Gastroesophageal sphincter (tissue), 4 donors: ENCODE measurements at regions not wholly inside any gene's neighbourhood (a gene's known extent, or its start where the extent isn't known, plus 50 kb on each side); places are given as distances from the start of the nearest gene placed in this dataset.

Source experiments
- ATAC-seq: fragments of 150-250 bp; one replicate; pipeline ENCODE4 v1.9.1; 2016; ENCODE audit warnings: mild to moderate bottlenecking, moderate library complexity
- H3K27ac ChIP-seq, 4 donors: fragments of 200-600 bp; sonication (generic) in 3 of 4; 1 replicate in 3 of 4; 2 replicates in 1 of 4; pipeline ENCODE4 v1.5.1; 2016 to 2019
- H3K27me3 ChIP-seq: fragments of 200-600 bp; sonication (generic); one replicate; pipeline ENCODE4 v1.5.1; 2019
- H3K36me3 ChIP-seq, 2 donors: fragments of 200-600 bp; sonication (generic); one replicate each; pipeline ENCODE4 v1.5.1; 2019; ENCODE audit warnings: control low read depth in 1 of 2
- H3K4me1 ChIP-seq, 3 donors: fragments of 200-600 bp; sonication (generic); 1 replicate in 2 of 3; 2 replicates in 1 of 3; pipeline ENCODE4 v1.5.1; 2016 to 2019; ENCODE audit warnings: control low read depth in 2 of 3
- H3K4me3 ChIP-seq, 2 donors: fragments of 200-600 bp; sonication (generic); one replicate each; pipeline ENCODE4 v1.5.1; 2019; ENCODE audit warnings: mild to moderate bottlenecking in 1 of 2, moderate library complexity in 1 of 2
- H3K9me3 ChIP-seq, 3 donors: fragments of 200-600 bp; sonication (generic); one replicate each; pipeline ENCODE4 v1.5.1; 2017 to 2019; ENCODE audit warnings: control low read depth in 2 of 3
- EP300 ChIP-seq: sonication (generic); formaldehyde crosslinking; IDR thresholded peaks from one replicate; pipeline ENCODE4 v1.6.1; 2017; ENCODE audit warnings: antibody characterized with exemption, mild to moderate bottlenecking
- POLR2A ChIP-seq, 2 donors: fragments of 450-650 bp; IDR thresholded peaks; one replicate each; pipeline ENCODE4 v1.6.1; 2017; ENCODE audit warnings: antibody characterized with exemption in 2 of 2, mild to moderate bottlenecking in 2 of 2, moderate library complexity in 1 of 2
- POLR2AphosphoS5 ChIP-seq: sonication (generic); formaldehyde crosslinking; IDR thresholded peaks from one replicate; pipeline ENCODE4 v1.6.1; 2017; ENCODE audit warnings: antibody characterized with exemption
- WGBS, 2 donors: methylation state at CpG; one replicate each; pipeline ENCODE4 v1.1.5; 2018; ENCODE audit warnings: low coverage in 1 of 2; 5-methylcytosine and 5-hydroxymethylcytosine counted together
- TF ChIP-seq, protein P1 (sequence below), 4 experiments: fragments of 200-600 bp in 2 of 4; fragments of 450-650 bp in 2 of 4; sonication (generic) in 1 of 4; IDR thresholded peaks; one replicate each; pipeline ENCODE4 v1.5.1; 2017 to 2019; ENCODE audit warnings: antibody characterized with exemption in 4 of 4, mild to moderate bottlenecking in 2 of 4, moderate library complexity in 2 of 4

GRCh38 chr1:195085196-195085595 is 1523.0 kb downstream of the KCNT2 start:
- H3K9me3 ChIP-seq: no peaks in the 10 kb centered on the region
- 83 to 89% methylated on average over 1 to 3 of the region's 3 CpGs for WGBS, 2 donors
- H3K4me3 ChIP-seq: no peak overlapping the region
- TF ChIP-seq, protein P1, sequence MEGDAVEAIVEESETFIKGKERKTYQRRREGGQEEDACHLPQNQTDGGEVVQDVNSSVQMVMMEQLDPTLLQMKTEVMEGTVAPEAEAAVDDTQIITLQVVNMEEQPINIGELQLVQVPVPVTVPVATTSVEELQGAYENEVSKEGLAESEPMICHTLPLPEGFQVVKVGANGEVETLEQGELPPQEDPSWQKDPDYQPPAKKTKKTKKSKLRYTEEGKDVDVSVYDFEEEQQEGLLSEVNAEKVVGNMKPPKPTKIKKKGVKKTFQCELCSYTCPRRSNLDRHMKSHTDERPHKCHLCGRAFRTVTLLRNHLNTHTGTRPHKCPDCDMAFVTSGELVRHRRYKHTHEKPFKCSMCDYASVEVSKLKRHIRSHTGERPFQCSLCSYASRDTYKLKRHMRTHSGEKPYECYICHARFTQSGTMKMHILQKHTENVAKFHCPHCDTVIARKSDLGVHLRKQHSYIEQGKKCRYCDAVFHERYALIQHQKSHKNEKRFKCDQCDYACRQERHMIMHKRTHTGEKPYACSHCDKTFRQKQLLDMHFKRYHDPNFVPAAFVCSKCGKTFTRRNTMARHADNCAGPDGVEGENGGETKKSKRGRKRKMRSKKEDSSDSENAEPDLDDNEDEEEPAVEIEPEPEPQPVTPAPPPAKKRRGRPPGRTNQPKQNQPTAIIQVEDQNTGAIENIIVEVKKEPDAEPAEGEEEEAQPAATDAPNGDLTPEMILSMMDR (IDR thresholded peaks at IDR 0.05): no peak
- no peak for TF ChIP-seq EP300
- no peak for TF ChIP-seq POLR2AphosphoS5
- no peak for TF ChIP-seq POLR2A (IDR thresholded peaks at IDR 0.05)
- H3K36me3 ChIP-seq: no peaks in the 10 kb centered on the region
- no peak overlapping the region for H3K27ac ChIP-seq
- H3K27me3 ChIP-seq: no peaks in the 10 kb centered on the region
- ATAC-seq: no peak
- H3K4me1 ChIP-seq: no peaks in the 10 kb centered on the region

DNA sequence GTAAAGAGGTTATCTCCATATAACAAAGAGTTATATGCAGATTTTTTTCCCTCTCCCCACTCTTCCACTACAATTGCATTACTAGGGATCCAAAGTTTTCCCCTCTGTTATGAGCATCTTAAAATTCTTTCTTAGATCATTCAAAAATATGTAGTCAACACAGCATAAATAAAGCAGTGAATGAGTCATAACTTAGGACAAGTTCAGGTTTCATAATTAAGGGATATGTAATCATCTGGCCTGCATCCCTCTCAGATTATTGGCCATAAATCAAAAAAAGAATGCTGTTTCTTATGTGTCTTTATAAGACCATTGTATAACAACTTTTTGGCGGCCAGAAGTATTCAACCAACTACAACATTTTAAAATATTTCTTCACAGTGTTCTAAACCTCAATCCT is 1526.1 kb downstream of the KCNT2 start:
- TF ChIP-seq POLR2AphosphoS5 (no peak), EP300 (no peak), POLR2A (IDR thresholded peaks at IDR 0.05) (no peak)
- TF ChIP-seq, protein P1 (IDR thresholded peaks at IDR 0.05): no peak
- Histone ChIP-seq H3K27me3 (no peaks in the 10 kb centered on the region), H3K36me3 (no peaks in the 10 kb centered on the region), H3K4me1 (no peaks in the 10 kb centered on the region), H3K9me3 (no peaks in the 10 kb centered on the region), H3K4me3 (no peak overlapping the region), H3K27ac (no peak overlapping the region)
- WGBS, 2 donors: 9 to 53% methylated on average over 1 of the region's 1 CpG
- no peak for ATAC-seq

- no peak overlapping the region for H3K4me3 ChIP-seq
- no peak for ATAC-seq
- no peaks in the 10 kb centered on the region for H3K9me3 ChIP-seq
- no peak overlapping the region for H3K27ac ChIP-seq
- 41 to 62% methylated on average over 1 of the region's 1 CpG for WGBS, 2 donors
- no peaks in the 10 kb centered on the region for H3K36me3 ChIP-seq
- no peaks in the 10 kb centered on the region for H3K27me3 ChIP-seq
- no peak for TF ChIP-seq EP300
- no peaks in the 10 kb centered on the region for H3K4me1 ChIP-seq
Measured at GRCh38 chr1:195076682-195077081, 1531.6 kb downstream of the KCNT2 start.

- H3K9me3 ChIP-seq: no peaks in the 10 kb centered on the region
- no peak overlapping the region for H3K4me3 ChIP-seq
- no peaks in the 10 kb centered on the region for H3K27me3 ChIP-seq
- no peak for ATAC-seq
- no peak for TF ChIP-seq POLR2AphosphoS5
- TF ChIP-seq, protein P1 (IDR thresholded peaks at IDR 0.05): no peak
- no peak for TF ChIP-seq EP300
- TF ChIP-seq POLR2A (IDR thresholded peaks at IDR 0.05): no peak
- WGBS, 2 donors: 75 to 78% methylated on average over 2 of the region's 2 CpGs
- H3K27ac ChIP-seq: no peak overlapping the region
- H3K36me3 ChIP-seq: no peaks in the 10 kb centered on the region
- H3K4me1 ChIP-seq: no peaks in the 10 kb centered on the region
Measured at GRCh38 chr1:195075973-195076372, 1532.3 kb downstream of the KCNT2 start.

- TF ChIP-seq POLR2AphosphoS5 (no peak), EP300 (no peak), POLR2A (IDR thresholded peaks at IDR 0.05) (no peak)
- TF ChIP-seq, protein P1 (IDR thresholded peaks at IDR 0.05): no peak
- 88 to 89% methylated on average over 6 of the region's 6 CpGs for WGBS, 2 donors
- Histone ChIP-seq H3K27me3 (no peaks in the 10 kb centered on the region), H3K9me3 (no peaks in the 10 kb centered on the region), H3K36me3 (no peaks in the 10 kb centered on the region), H3K4me1 (no peaks in the 10 kb centered on the region), H3K4me3 (no peak overlapping the region), H3K27ac (no peak overlapping the region)
- ATAC-seq: no peak
Measured at GRCh38 chr1:195071461-195071860, 1536.8 kb downstream of the KCNT2 start.

- Histone ChIP-seq H3K27ac (no peak overlapping the region), H3K4me1 (no peaks in the 10 kb centered on the region), H3K9me3 (no peaks in the 10 kb centered on the region), H3K27me3 (no peaks in the 10 kb centered on the region), H3K36me3 (no peaks in the 10 kb centered on the region), H3K4me3 (no peak overlapping the region)
- ATAC-seq: no peak
- 93 to 100% methylated on average over 1 to 2 of the region's 5 CpGs for WGBS, 2 donors
- TF ChIP-seq, protein P1 (IDR thresholded peaks at IDR 0.05): no peak
- TF ChIP-seq POLR2A (IDR thresholded peaks at IDR 0.05) (no peak), EP300 (no peak), POLR2AphosphoS5 (no peak)
Measured at GRCh38 chr1:195065437-195065836, 1542.8 kb downstream of the KCNT2 start.
